ENCODE measurements at regions not wholly inside any gene's neighbourhood (a gene's known extent, or its start where the extent isn't known, plus 50 kb on each side); places are given as distances from the start of the nearest gene placed in this dataset.

GRCh38 chr10:114758331-114758730 lies 63.2 kb upstream of the FHIP2A start (continued):
- TF ChIP-seq ARID4B (CRISPR knock-in tag; IDR thresholded peaks at IDR 0.05; ENCODE audit: borderline replicate concordance) (no peak), ZNF671 (CRISPR knock-in tag; IDR thresholded peaks at IDR 0.05) (no peak), STAT6 (CRISPR knock-in tag; conservative IDR thresholded peaks at IDR 0.05; ENCODE audit: low read depth) (no peak), TCF7 (CRISPR knock-in tag; IDR thresholded peaks at IDR 0.05; ENCODE audit: low read depth) (no peak), CDX4 (CRISPR knock-in tag; IDR thresholded peaks at IDR 0.05; ENCODE audit: borderline replicate concordance) (no peak), NR1H2 (CRISPR knock-in tag; IDR thresholded peaks at IDR 0.05) (no peak)

- H3K36me3 Mint-ChIP-seq = no peaks in the 10 kb centered on the region
- no peak overlapping the region for H3K4me3 Mint-ChIP-seq
- H3K27me3 Mint-ChIP-seq (ENCODE audit: low read depth) = no peaks in the 10 kb centered on the region
- H3K9me3 Mint-ChIP-seq = no peaks in the 10 kb centered on the region
- ChIA-PET CTCF (no interaction called here), POLR2A (no interaction called here)
- peaks cover under 1% of the 10 kb centered on the region for H3K4me1 Mint-ChIP-seq
- TF ChIP-seq MXD4 (CRISPR knock-in tag; IDR thresholded peaks at IDR 0.05; ENCODE audit: borderline replicate concordance) (no peak), E2F1 (CRISPR knock-in tag; IDR thresholded peaks at IDR 0.05) (no peak), FOXJ3 (CRISPR knock-in tag; IDR thresholded peaks at IDR 0.05; ENCODE audit: borderline replicate concordance) (no peak), JUN (CRISPR knock-in tag; IDR thresholded peaks at IDR 0.05) (no peak), ELF4 (CRISPR knock-in tag; IDR thresholded peaks at IDR 0.05; ENCODE audit: low read depth) (no peak), ZNF423 (CRISPR knock-in tag; IDR thresholded peaks at IDR 0.05) (no peak), IRF1 (CRISPR knock-in tag; IDR thresholded peaks at IDR 0.05) (no peak), TP53 (CRISPR knock-in tag; IDR thresholded peaks at IDR 0.05) (no peak), JAZF1 (CRISPR knock-in tag; IDR thresholded peaks at IDR 0.05) (no peak), CREM (CRISPR knock-in tag; IDR thresholded peaks at IDR 0.05) (no peak), USF1 (CRISPR knock-in tag; IDR thresholded peaks at IDR 0.05) (no peak)
- no peak; the same call in 1 of the 2 replicates for ATAC-seq
- H3K27ac Mint-ChIP-seq = no peak overlapping the region
- no peak for DNase-seq (ENCODE audit: low spot score)
These were observed 60.1 kb upstream of the FHIP2A start for GRCh38 chr10:114761205-114762193.

Measured in WTC11 (cell line).